ENCODE measurements at regions not wholly inside any gene's neighbourhood (a gene's known extent, or its start where the extent isn't known, plus 50 kb on each side); places are given as distances from the start of the nearest gene placed in this dataset.

GRCh38 chr3:13714251-13714916 is 165.5 kb downstream of the FBLN2 start:
- no peak for DNase-seq (ENCODE audit: low spot score)

DNA sequence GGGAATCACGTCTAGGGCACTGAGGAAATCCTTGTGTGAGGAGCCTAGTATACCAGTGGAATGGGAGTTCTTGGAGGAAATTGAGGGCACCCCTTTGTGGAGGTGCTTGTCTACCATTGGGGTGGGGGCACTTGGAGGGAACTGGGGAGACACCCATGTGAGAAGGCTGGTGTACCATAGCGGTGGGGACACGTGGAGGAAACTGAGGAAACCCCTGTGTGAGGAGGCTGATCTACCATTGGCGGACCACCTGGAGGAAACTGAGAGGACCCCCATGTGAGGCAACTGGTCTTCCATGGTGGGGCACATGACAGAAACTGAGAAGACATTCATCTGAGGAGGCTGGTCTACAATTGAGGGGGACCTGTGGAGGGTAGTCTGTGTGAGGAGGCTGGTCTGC is 164.5 kb downstream of the FBLN2 start:
- no peak for DNase-seq (ENCODE audit: low spot score)

DNA sequence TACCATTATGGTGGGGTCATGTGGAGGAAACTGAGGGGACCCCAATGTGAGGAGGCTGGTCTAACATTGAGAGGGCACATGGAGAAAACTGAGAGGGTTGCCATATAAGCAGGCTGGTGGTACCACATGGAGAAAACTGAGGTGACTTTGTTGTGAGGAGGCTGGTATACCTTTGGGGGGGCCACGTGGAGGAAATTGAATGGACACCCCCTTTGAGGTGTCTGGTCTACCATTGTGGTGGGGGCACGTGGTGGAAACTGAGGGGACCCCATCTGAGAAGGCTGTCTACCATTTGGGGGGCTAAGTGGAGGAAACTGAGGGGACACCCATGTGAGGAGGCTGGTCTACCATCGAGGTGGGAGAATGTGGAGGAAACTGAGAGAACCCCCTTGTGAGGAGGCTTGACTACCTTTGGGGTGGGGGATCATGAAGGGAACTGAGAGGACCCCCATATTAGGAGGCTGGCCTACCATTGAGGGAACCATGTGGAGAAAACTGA is 163.8 kb downstream of the FBLN2 start:
- no peak for DNase-seq (ENCODE audit: low spot score)

- no peak for DNase-seq (ENCODE audit: low spot score)
Observed at GRCh38 chr3:13711911-13712650, 163.2 kb downstream of the FBLN2 start.

DNA sequence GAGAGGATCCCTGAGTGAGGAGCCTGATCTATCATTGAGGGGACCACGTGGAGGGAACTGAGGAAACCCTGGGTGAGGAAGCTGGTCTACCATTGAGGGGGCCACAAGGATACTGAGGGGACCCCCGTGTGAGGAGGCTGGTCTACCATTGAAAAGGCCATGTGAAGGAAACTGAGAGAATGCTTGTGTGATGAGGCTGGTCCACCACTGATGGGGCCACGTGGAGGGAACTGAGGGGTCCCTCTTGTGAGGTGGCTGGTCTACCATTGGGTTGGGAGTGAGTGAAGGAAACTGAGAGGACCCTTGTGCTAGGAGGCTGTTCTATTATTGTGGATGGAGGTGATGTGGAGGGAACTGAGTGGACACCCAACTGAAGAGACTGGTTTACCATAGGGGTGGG is 161.3 kb downstream of the FBLN2 start:
- DNase-seq (ENCODE audit: low spot score): no peak

GRCh38 chr3:13709706-13710105 is 160.8 kb downstream of the FBLN2 start:
- no peak for DNase-seq (ENCODE audit: low spot score)

DNA sequence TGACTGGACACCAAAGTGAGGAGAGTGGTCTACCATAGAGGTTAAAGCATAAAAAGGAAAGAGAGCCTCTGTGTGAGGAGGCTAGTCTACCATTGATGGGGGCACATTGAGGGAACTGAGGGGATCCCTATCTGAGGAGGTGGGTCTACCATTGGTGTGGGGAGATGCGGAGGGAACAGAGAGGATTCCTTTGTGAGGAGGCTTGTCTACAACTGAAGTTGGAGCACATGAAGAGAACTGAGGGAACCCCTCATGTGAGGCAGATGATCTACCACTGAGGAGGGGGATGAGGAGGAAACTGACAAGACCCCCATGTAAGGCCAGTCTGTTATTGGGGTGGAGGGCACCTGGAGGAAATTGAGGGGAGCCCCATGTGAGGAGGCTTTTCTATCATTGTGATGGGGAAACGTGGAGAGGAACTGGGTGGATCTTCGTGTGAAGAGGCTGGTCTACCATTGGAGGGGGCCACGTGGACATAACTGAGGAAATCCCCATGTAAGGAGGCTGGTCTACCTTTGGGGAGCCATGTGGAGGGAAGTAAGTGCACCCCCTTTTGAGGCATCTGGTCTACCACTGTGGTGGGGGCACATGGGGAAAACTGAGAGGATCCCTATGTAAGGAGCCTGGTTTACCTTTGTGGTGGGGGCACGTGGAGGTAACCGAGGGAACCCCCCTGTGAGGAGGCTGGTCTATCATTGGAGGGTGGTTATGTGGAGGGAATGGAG is 160.1 kb downstream of the FBLN2 start:
- no peak for DNase-seq (ENCODE audit: low spot score)

DNA sequence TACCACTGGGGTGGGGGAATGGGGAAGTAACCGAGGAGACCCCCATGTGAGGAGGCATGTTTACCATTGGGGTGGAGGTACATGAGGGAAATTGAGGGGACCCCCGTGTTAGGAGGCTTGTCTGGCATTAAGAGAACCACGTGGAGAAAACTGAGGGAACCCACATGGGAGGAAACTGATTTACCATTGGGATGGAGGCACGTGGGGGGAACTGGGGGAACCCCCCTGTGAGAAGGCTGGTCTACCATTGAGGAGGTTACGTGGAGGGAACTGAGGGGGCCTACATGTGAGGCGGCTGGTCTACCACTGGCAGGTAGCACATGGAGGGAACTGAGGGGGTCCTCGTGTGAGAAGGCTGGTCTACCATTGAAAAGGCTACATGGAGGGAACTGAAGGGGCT is 159.4 kb downstream of the FBLN2 start:
- DNase-seq (ENCODE audit: low spot score): no peak

DNA sequence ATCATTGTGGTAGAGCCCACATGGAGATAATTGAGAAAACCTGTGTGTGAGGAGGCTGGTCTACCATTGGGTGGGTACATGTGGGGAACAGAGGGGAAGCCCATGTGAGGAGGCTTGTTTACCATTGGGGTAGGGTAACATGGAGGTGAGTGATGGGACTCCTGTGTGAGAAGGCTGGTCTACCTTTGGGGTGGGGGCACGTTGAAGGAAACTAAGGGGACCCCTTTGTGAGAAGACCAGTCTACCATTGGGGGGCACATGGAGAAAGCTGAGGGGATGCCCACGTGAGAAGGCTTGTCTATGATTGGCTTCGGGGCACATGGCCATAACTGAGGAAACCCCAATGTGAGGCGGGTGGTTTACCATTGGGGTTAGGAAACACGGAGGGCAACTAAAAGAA is 158.5 kb downstream of the FBLN2 start:
- no peak for DNase-seq (ENCODE audit: low spot score)

GRCh38 chr3:13706886-13707285 is 158.0 kb downstream of the FBLN2 start:
- no peak for DNase-seq (ENCODE audit: low spot score)

GRCh38 chr3:13706451-13706850 is 157.5 kb downstream of the FBLN2 start:
- DNase-seq (ENCODE audit: low spot score): no peak

- no peak for DNase-seq (ENCODE audit: low spot score)
Observed at GRCh38 chr3:13705702-13706280, 156.9 kb downstream of the FBLN2 start.

DNA sequence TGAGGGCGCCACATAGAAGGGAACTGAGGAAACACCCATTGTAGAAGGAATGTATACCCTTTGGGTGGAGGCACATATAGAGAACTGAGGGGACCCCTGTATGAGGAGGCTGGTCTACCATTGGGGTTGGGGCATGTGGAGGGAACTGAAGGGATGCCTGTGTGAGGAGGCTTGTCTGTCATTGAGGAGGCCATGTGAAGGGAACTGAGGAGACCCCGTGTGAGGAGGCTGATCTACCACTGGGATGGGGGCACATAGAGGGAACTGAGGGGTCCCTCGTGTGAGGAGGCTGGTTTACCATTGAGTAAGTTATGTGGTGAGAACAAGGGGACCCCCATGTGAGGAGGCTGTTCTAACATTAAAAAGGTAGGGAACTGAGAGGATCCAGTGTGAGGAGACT is 156.1 kb downstream of the FBLN2 start:
- DNase-seq (ENCODE audit: low spot score): no peak

GRCh38 chr3:13704174-13704573 is 155.2 kb downstream of the FBLN2 start:
- no peak for DNase-seq (ENCODE audit: low spot score)

DNA sequence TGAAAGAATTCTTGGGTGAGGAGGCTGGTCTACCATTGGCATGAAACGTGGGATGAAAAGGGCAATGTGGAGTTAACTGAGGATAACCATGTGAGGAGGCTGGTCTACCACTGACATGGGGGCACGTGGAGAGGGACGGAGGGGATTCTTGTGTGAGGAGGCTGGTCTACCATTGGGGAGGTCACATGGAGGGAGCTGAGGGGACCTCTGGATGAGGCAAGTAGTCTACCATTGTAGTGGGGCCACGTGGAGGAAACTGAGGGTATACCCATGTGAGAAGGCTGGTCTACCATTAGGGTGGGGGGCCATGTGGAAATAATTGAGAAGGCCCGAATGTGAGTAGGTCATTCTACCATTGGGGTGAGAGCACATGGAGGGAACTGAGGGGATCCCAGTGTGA is 154.1 kb downstream of the FBLN2 start:
- no peak for DNase-seq (ENCODE audit: low spot score)

GRCh38 chr3:13702286-13702685 is 153.4 kb downstream of the FBLN2 start:
- DNase-seq (ENCODE audit: low spot score): no peak

GRCh38 chr3:13700889-13701288 is 152.0 kb downstream of the FBLN2 start:
- DNase-seq (ENCODE audit: low spot score): no peak

DNA sequence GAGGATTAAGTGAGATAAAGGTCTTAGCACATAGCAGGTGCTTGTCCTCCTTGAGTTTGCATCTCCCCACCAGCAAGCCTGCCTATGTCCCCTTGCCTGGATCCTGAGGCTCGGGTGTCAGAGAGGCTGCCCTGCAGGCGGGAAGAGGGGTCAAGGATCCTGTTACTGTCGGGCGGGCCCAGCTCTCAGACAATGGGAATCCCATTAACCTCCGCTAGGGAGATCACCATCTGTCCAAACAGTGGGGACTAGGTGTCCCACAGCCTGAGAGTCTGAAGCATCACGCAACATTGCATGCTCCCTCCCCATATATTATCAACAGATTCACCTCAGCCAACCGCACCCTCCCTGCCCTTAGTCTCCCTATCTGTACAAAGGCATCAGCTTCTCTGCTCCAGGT is 151.4 kb downstream of the FBLN2 start:
- no peak for DNase-seq (ENCODE audit: low spot score)

- no peak for DNase-seq (ENCODE audit: low spot score)
Observed at GRCh38 chr3:13696699-13697098, 147.8 kb downstream of the FBLN2 start.

GRCh38 chr3:13693441-13693840 is 144.5 kb downstream of the FBLN2 start:
- DNase-seq (ENCODE audit: low spot score): no peak

DNA sequence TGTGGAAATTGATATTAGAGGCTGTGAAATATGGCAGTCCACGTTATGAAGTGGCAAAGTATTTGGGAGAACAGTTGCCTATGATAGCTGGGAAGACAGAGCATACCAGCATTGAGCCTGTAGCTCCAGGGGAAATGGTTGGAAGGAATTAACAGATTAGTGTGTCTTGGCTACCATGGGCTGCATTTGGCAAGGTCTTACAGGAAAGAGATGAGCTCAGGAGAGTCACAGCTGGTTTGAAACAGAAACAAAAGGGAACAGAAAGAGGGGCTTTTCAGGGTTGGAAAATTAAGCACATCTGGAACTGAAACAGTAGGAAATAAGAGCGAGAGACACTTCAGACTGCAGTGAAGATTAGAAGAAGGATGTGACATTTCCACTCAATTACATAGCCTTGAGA is 141.7 kb downstream of the FBLN2 start:
- DNase-seq (ENCODE audit: low spot score): no peak

GRCh38 chr3:13689373-13690260 is 140.7 kb downstream of the FBLN2 start:
- DNase-seq (ENCODE audit: low spot score): no peak

All from AG20443 (cell line).